ENCODE measurements at regions not wholly inside any gene's neighbourhood (a gene's known extent, or its start where the extent isn't known, plus 50 kb on each side); places are given as distances from the start of the nearest gene placed in this dataset.
A peak's percentile ranks its signal among the peaks of the same experiment; 100 is the strongest.

DNA sequence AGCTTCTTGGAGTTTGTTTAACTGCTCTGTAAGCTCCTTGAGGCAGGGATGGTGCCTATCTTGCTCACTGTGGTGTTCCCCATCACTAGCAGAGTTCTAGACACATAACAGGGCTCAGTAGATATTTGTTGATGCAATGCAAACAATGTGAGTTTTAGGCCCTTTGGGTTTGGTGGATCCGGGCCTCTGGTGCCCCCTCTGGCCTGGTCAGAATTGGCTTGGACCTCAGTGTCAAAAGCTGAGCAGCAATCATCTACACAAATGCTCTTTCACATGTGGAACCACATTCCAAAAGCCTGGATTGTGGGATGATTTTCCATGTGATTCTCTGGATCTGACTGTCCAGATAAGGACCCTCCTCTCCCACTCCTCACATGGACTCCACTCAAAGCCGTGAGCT lies 53.4 kb upstream of the BCAR3 start:
- ChIA-PET CTCF (interaction anchor here (0.7 to 3.2 kb wide), 23 partner anchors 9 to 109 kb away, joined by 3 to 26 read pairs (median 5); no protein-coding TSS in a partner anchor), POLR2A (interaction anchor here (1.1 kb wide), 1 partner anchor 20 kb away, joined by 6 read pairs; no protein-coding TSS in a partner anchor)
- Histone ChIP-seq H3K4me3 (ENCODE audit: low read depth, low read length) (no peak overlapping the region), H3K9me3 (ENCODE audit: control insufficient read depth, insufficient read depth, low read length) (no peaks in the 10 kb centered on the region), H3K27me3 (ENCODE audit: control insufficient read depth, insufficient read depth, low read length) (no peaks in the 10 kb centered on the region), H3K27ac (ENCODE audit: low read depth, low read length) (no peak overlapping the region)
- TF ChIP-seq, protein P1, sequence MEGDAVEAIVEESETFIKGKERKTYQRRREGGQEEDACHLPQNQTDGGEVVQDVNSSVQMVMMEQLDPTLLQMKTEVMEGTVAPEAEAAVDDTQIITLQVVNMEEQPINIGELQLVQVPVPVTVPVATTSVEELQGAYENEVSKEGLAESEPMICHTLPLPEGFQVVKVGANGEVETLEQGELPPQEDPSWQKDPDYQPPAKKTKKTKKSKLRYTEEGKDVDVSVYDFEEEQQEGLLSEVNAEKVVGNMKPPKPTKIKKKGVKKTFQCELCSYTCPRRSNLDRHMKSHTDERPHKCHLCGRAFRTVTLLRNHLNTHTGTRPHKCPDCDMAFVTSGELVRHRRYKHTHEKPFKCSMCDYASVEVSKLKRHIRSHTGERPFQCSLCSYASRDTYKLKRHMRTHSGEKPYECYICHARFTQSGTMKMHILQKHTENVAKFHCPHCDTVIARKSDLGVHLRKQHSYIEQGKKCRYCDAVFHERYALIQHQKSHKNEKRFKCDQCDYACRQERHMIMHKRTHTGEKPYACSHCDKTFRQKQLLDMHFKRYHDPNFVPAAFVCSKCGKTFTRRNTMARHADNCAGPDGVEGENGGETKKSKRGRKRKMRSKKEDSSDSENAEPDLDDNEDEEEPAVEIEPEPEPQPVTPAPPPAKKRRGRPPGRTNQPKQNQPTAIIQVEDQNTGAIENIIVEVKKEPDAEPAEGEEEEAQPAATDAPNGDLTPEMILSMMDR (IDR thresholded peaks at IDR 0.05; ENCODE audit: low read depth, low read length) = peak; percentile 44
- no peak for DNase-seq (ENCODE audit: low read depth, low spot score)

DNA sequence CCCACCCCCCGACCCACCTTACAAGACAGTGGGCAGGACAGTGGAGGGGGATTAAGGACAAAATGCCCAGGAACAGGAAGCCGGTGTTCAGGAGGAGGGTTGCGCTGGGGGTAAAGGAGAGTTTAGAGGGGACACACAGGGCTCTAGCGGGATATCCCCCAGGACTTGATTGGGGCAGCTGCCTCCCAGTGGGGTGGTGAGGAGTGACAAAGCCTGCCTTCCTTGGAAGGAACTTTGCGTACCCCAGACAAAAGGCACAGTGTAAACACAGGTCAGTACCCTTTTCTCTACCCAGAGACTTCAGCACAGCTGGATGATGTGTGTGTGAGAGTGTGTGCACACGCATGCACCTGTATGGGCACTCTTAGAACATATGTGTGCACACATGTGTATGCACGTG lies 51.7 kb upstream of the BCAR3 start:
- TF ChIP-seq, protein P1 (IDR thresholded peaks at IDR 0.05; ENCODE audit: low read depth, low read length) = no peak
- no peak overlapping the region for H3K27ac ChIP-seq (ENCODE audit: low read depth, low read length)
- no peaks in the 10 kb centered on the region for H3K27me3 ChIP-seq (ENCODE audit: control insufficient read depth, insufficient read depth, low read length)
- DNase-seq (ENCODE audit: low read depth, low spot score) = no peak
- ChIA-PET POLR2A (no interaction called here), CTCF (no interaction called here)
- no peaks in the 10 kb centered on the region for H3K9me3 ChIP-seq (ENCODE audit: control insufficient read depth, insufficient read depth, low read length)
- no peak overlapping the region for H3K4me3 ChIP-seq (ENCODE audit: low read depth, low read length)

DNA sequence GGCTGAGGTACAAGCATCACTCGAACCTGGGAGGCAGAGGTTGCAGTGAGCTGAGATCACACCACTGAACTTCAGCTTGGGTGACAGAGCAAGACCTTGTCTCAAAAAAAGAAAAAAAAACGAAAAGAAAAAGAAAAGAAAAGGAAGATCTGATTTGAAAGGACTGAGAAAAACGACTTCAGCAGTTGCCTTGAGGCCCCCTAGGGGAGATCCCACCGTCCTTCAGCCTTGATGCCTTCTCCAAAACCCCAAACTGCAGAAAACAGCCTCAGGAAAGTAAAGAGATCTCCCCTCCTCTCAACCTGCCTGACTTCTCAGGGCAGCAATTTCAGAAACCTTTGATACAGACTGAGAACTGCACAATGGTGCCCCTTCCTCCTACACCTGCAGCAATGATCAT lies 50.9 kb upstream of the BCAR3 start:
- POLR2A ChIA-PET = no interaction called here
- H3K27me3 ChIP-seq (ENCODE audit: control insufficient read depth, insufficient read depth, low read length) = no peaks in the 10 kb centered on the region
- CTCF ChIA-PET = interaction anchor here (0.7 kb wide), 2 partner anchors 65 to 103 kb away, joined by 3 to 4 read pairs; no protein-coding TSS in a partner anchor
- H3K27ac ChIP-seq (ENCODE audit: low read depth, low read length) = no peak overlapping the region
- H3K4me3 ChIP-seq (ENCODE audit: low read depth, low read length) = no peak overlapping the region
- no peak for DNase-seq (ENCODE audit: low read depth, low spot score)
- H3K9me3 ChIP-seq (ENCODE audit: control insufficient read depth, insufficient read depth, low read length) = no peaks in the 10 kb centered on the region
- TF ChIP-seq, protein P1 (IDR thresholded peaks at IDR 0.05; ENCODE audit: low read depth, low read length) = peak; percentile 47

Data from AG04450 (cell line).